A673 (cell line): ENCODE measurements at regions not wholly inside any gene's neighbourhood (a gene's known extent, or its start where the extent isn't known, plus 50 kb on each side); places are given as distances from the start of the nearest gene placed in this dataset.

Experiments
- BruUV-seq: library from RNA; stranded (reverse); fragments of 400-500 nt; replicated peaks from 2 replicates; lab custom pipeline; 2021; lab: Mats Ljungman, UMichigan
- CTCF ChIA-PET: fragments of 300-600 bp; sonication (Branson Sonifier 250); formaldehyde crosslinking; loops from one replicate; lab custom pipeline; 2022; ENCODE audit warnings: antibody characterized with exemption; lab: Charles Lee
- POLR2A ChIA-PET: fragments of 300-600 bp; sonication (Branson Sonifier 250); formaldehyde crosslinking; loops from one replicate; lab custom pipeline; 2022; ENCODE audit warnings: antibody characterized with exemption; ENCODE audit not compliant: low non-redundant PET; lab: Charles Lee
- DNase-seq: peaks from one replicate; pipeline ENCODE4 v3.0.0-alpha.2; 2015; ENCODE audit warnings: low spot score
- H3K27ac ChIP-seq: fragments of 200-600 bp; sonication (generic); 2 replicates; pipeline ENCODE4 v1.5.1; 2016; ENCODE audit warnings: mixed run types, low read depth, mild to moderate bottlenecking, mixed read lengths, antibody characterized with exemption, low read length; ENCODE audit not compliant: poor library complexity, severe bottlenecking
- H3K27me3 ChIP-seq: fragments of 200-600 bp; sonication (generic); replicated peaks from 2 replicates; pipeline ENCODE4 v1.6.1; 2017; ENCODE audit warnings: mixed run types, low read depth, mild to moderate bottlenecking, mixed read lengths, antibody characterized with exemption, low read length; ENCODE audit not compliant: insufficient read depth, poor library complexity
- H3K36me3 ChIP-seq: fragments of 200-600 bp; sonication (generic); 2 replicates; pipeline ENCODE4 v1.6.1; 2016; ENCODE audit warnings: mixed run types, mild to moderate bottlenecking, mixed read lengths, antibody characterized with exemption, low read length; ENCODE audit not compliant: insufficient read depth, poor library complexity, severe bottlenecking
- H3K4me1 ChIP-seq: fragments of 200-600 bp; sonication (generic); 2 replicates; pipeline ENCODE4 v1.6.1; 2017; ENCODE audit warnings: mixed run types, mild to moderate bottlenecking, mixed read lengths, antibody characterized with exemption, low read length; ENCODE audit not compliant: insufficient read depth, poor library complexity, severe bottlenecking
- H3K4me3 ChIP-seq: fragments of 200-600 bp; sonication (generic); 2 replicates; pipeline ENCODE4 v1.5.1; 2016; ENCODE audit warnings: low read depth, mixed run types, mild to moderate bottlenecking, mixed read lengths, low read length; ENCODE audit not compliant: poor library complexity, severe bottlenecking
- H3K9me3 ChIP-seq: fragments of 200-600 bp; sonication (generic); 2 replicates; pipeline ENCODE4 v1.6.1; 2016; ENCODE audit warnings: mixed run types, low read depth, mild to moderate bottlenecking, mixed read lengths, antibody characterized with exemption, low read length; ENCODE audit not compliant: poor library complexity, severe bottlenecking
- CTCF ChIP-seq: fragments of 300-800, 200-600 bp; sonication (generic); conservative IDR thresholded peaks from 2 replicates; pipeline ENCODE4 v1.5.1; 2017; ENCODE audit warnings: low read depth, mild to moderate bottlenecking, antibody characterized with exemption, low read length, moderate library complexity, mixed read lengths
- EZH2 ChIP-seq: fragments of 200-600 bp; sonication (generic); IDR thresholded peaks from 2 replicates; pipeline ENCODE4 v1.6.1; 2017; ENCODE audit warnings: borderline replicate concordance, low read depth, mild to moderate bottlenecking, mixed read lengths, antibody characterized with exemption, low read length; ENCODE audit not compliant: poor library complexity, severe bottlenecking
- intact Hi-C: fragments of 100-400 bp; cut with micrococcal nuclease; formaldehyde crosslinking; loops from one replicate; pipeline ENCODE4 v1.10.0; 2022; ENCODE audit not compliant: unreplicated experiment

- DNase-seq, result peak; percentile 26
- no peaks in the 10 kb centered on the region for H3K36me3 ChIP-seq
- TF ChIP-seq EZH2 (no peak), CTCF (peak; percentile 51)
- ChIA-PET CTCF (no interaction called here), POLR2A (no interaction called here)
- H3K4me3 ChIP-seq, result no peak overlapping the region
- no TSS peak for BruUV-seq
- H3K4me1 ChIP-seq, result no peaks in the 10 kb centered on the region
- intact Hi-C loops, result loop anchor here (5.0 kb wide), 1 partner anchor 573 kb away; no protein-coding TSS in a partner anchor
- H3K27me3 ChIP-seq, result no peaks in the 10 kb centered on the region
- no peaks in the 10 kb centered on the region for H3K9me3 ChIP-seq
- no peak overlapping the region for H3K27ac ChIP-seq
Measured at GRCh38 chr4:44869222-44869882, 143.0 kb upstream of the GNPDA2 start.

DNA sequence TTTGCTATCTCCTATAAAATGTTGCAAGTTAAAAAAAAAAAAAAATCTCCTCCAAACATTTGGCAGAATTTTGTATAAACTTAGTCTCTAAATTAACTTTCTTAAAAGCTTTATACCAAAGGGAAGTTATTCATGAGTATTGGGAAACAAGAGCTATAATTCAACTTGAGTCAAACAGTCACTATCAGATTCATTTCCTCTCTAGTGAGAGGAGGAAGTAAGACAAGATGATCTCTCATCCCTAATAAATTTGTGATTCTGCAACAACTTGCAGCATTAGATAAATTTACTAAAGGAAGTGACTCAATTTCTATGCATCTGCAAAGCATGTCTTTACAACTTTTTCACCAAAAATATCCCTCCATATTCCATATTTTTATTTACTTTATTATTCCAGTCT lies 135.4 kb upstream of the GNPDA2 start:
- no TSS peak for BruUV-seq
- H3K27me3 ChIP-seq, result peaks cover 2% of the 10 kb centered on the region
- intact Hi-C loops, result no loop called here
- H3K4me3 ChIP-seq, result no peak overlapping the region
- no peaks in the 10 kb centered on the region for H3K9me3 ChIP-seq
- no peaks in the 10 kb centered on the region for H3K36me3 ChIP-seq
- ChIA-PET CTCF (no interaction called here), POLR2A (no interaction called here)
- TF ChIP-seq EZH2 (no peak), CTCF (no peak)
- peak overlapping the region; percentile 52 for H3K27ac ChIP-seq
- H3K4me1 ChIP-seq, result peaks cover 35% of the 10 kb centered on the region
- peak; percentile 87 for DNase-seq

- Histone ChIP-seq H3K36me3 (no peaks in the 10 kb centered on the region), H3K4me3 (no peak overlapping the region), H3K27ac (no peak overlapping the region), H3K4me1 (peaks cover 35% of the 10 kb centered on the region), H3K27me3 (peaks cover 2% of the 10 kb centered on the region), H3K9me3 (no peaks in the 10 kb centered on the region)
- intact Hi-C loops, result no loop called here
- TF ChIP-seq CTCF, result no peak
- TF ChIP-seq EZH2, result no peak
- no TSS peak for BruUV-seq
- CTCF ChIA-PET, result no interaction called here
- DNase-seq, result no peak
- POLR2A ChIA-PET, result no interaction called here
Measured at GRCh38 chr4:44859477-44859876, 133.1 kb upstream of the GNPDA2 start.
